HG02884 (cell line): ENCODE measurements at regions not wholly inside any gene's neighbourhood (a gene's known extent, or its start where the extent isn't known, plus 50 kb on each side); places are given as distances from the start of the nearest gene placed in this dataset.
"Not testable (repeated sequence)": the region's sequence is repeated elsewhere in the genome, so short reads cannot be mapped to it uniquely, and the experiment has no call there.

Experiments used
- ATAC-seq: cut with Tn5 transposase; IDR thresholded peaks from one replicate; pipeline ENCODE4 v1.9.1; 2021; ENCODE audit warnings: mild to moderate bottlenecking, moderate library complexity; ENCODE audit not compliant: unreplicated experiment

- no peak for ATAC-seq
Observed at GRCh38 chr13:87736849-87737385, 65.7 kb downstream of the SLITRK5 start.

GRCh38 chr13:87754097-87754496 lies 82.9 kb downstream of the SLITRK5 start:
- no peak for ATAC-seq

- no peak for ATAC-seq
Observed at GRCh38 chr13:87769445-87769844, 98.3 kb downstream of the SLITRK5 start.

GRCh38 chr13:87777387-87777786 lies 106.2 kb downstream of the SLITRK5 start:
- no peak for ATAC-seq

DNA sequence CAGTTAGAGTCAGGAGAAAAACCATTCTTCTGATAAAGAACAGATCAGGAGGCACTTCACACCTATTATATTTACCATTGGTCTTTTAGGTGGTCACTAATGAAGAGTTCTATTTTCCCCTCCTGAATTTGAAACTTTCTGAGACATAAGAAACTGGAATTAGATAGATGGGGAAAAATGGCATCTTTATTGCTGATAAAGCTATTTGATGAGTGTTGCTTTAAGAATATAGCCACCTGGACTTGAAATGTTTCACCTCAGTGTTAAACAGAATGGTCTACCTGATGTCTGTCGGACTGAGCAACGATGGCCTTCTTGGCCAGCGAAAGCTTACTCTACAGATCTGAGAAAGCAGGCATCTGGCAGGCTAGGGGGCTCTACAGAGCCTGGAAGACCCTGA lies 107.0 kb downstream of the SLITRK5 start:
- no peak for ATAC-seq

GRCh38 chr13:87779426-87779825 lies 108.3 kb downstream of the SLITRK5 start:
- ATAC-seq: no peak

GRCh38 chr13:87783366-87783765 lies 112.2 kb downstream of the SLITRK5 start:
- ATAC-seq: no peak

DNA sequence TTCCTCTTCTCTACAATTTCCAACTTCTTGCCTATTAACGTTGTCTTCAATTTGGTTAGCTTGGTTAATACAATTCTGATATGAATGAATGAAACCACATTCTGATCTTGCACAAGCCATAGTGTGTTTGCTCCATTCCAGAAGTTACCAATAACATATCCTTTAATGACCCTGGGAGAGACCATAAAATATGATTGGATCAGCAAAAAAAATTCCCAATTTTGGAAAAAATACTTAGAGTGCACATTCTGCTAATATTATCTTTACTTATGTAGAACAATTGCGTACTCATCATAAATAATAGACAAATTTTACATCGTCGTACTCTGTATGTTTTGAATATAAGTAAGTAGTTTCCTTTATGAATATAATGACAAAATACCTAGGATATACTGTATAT lies 117.2 kb downstream of the SLITRK5 start:
- no peak for ATAC-seq

- no peak for ATAC-seq
Observed at GRCh38 chr13:87792878-87793277, 121.7 kb downstream of the SLITRK5 start.

- ATAC-seq: no peak
Observed at GRCh38 chr13:87798536-87798935, 127.4 kb downstream of the SLITRK5 start.

- ATAC-seq: no peak
Observed at GRCh38 chr13:87810391-87810801, 139.2 kb downstream of the SLITRK5 start.

- no peak for ATAC-seq
Observed at GRCh38 chr13:87810920-87811344, 139.8 kb downstream of the SLITRK5 start.

- no peak for ATAC-seq
Observed at GRCh38 chr13:87814403-87814802, 143.2 kb downstream of the SLITRK5 start.

- no peak for ATAC-seq
Observed at GRCh38 chr13:87820241-87820640, 149.1 kb downstream of the SLITRK5 start.

DNA sequence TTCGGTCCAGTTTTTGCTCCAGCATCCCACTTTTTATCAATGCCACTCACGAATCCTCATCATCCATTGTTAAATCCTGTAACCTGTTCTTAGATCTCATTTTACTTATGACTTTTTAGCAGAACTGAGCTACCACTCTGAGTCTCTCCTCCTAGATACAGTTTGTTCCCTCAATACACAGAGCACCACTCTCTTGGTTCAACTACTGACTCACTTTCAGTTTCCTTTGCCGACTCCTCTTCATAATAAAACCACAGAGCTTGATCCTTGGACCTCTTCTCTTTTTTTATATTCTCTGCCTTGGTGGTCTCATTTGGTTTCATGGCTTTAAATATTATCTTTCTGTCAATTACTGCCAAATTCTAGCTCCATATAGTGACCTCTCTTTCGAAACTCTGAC lies 150.3 kb downstream of the SLITRK5 start:
- no peak for ATAC-seq

GRCh38 chr13:87826301-87826700 lies 155.1 kb downstream of the SLITRK5 start:
- ATAC-seq: not testable (repeated sequence)

DNA sequence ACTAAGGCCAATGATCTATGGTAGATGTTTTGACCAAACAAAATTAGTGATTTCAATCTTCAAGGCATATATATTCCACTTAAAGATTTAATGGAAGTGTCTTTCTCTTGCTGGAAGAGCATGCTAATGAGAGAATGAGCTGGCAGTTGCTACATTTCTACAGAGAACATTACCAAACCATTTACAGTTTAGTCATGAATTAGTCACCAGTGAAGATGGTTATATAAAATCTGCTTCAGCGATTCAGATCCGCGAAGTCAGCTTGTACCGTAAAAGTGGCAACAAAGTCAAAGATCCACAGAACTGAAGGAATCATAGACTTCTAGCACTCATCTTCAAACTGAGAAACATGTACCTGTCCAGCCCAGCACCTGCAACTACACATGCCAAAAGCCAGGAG lies 156.3 kb downstream of the SLITRK5 start:
- ATAC-seq: no peak

DNA sequence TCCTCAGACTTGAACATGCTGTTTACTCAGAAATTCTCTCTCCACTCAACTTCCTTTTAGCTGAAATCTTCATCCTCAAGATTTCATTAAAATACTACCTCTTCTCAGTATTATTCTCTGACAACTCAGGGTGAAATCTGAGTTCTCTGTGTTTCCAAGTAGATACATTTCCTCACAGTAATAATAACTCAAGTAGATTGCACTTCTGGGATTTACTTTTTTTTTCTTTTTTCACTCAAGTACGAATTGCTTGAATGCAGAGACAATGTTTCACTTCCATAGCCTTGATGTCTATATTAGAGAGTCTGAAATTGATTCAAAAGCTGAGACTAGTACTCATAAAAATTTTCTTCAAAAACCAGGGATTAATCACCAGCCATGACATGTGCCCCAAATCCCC lies 166.4 kb downstream of the SLITRK5 start:
- ATAC-seq: no peak

DNA sequence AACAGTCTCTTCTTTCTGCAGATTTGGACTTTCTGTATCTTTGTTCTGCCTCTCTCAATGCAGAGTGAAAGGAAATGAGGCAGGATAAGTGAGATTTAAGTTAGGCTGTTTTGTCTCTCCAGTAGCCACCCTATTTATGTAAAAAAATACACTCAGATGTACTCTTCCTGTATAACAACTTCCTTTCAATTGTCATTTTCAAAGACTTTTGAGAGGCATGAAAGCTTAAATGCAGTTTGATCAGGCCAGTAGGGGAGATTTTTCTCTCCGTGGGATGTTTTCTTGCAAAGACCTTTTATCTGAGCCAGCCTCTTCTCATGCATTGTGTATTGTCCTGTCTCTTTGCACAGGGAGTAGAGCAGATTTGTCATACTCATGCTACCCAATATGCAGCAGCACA lies 166.8 kb downstream of the SLITRK5 start:
- ATAC-seq: no peak

DNA sequence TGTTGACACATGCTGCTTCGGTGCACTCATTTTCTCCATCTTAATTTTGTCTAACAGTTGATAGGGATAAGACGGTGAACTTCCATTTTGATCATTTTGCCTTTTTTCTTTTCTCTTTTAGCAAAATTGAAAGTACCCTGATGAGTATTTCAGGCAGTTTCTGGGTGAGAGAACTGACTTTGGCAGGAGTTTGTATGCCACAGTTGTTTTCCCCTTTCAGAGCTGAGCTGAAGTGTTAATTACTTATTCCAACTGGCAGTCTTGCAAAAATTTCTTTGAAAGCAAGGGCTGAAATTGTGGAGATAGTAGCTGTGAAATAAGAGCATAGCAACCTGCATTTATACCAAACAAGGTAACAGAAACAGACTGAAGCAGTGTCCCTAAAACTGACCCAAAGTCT lies 180.2 kb downstream of the SLITRK5 start:
- ATAC-seq: no peak

GRCh38 chr13:87855553-87855952 lies 184.4 kb downstream of the SLITRK5 start:
- no peak for ATAC-seq

DNA sequence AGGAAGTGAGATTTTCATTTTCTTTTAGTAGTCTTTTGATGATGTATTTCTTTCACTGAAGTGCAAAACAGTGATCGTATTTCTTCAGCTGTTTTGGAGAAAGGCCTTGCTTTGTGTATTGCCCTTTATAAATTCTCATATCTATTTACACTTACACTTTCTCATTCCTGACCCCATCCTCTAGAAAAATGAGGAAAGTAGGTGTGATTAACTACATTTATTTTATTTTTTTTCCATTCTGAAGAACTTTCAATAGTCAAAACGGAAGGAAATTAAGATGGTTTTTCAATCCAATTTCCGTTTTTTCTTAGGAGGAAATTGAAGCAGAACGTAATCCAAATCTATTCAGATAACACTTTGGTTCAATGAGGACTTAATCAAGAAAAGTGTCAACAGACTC lies 188.1 kb downstream of the SLITRK5 start:
- no peak for ATAC-seq

- no peak for ATAC-seq
Observed at GRCh38 chr13:87867426-87867825, 196.3 kb downstream of the SLITRK5 start.

DNA sequence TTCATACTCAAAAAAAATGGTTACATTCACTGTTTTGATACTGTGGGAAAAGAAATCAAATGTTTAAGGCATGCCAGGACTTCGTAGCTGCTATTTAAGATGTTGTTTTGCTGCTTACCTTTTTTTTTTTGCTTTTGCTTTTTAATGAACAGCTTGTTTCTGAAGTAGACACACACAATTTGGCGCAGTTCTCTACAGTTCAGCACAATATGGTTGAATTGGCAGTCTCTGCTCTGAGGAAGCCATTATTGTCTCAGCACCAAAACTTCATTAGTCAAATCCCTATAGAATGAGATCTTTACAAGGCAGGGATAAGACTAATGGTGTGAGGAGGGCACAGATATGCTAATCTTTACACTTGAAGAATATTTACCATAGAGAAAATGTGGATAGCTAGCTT lies 197.6 kb downstream of the SLITRK5 start:
- no peak for ATAC-seq
